Natural killer cell treated with Interleukin-12 subunit alpha and Interleukin-12 subunit beta and Interleukin-15 and Interleukin-18, amount 100 ng/mL, for 72 hours (primary cell): ENCODE measurements at regions not wholly inside any gene's neighbourhood (a gene's known extent, or its start where the extent isn't known, plus 50 kb on each side); places are given as distances from the start of the nearest gene placed in this dataset.

Source experiments
- ATAC-seq, 2 donors: fragments of 150-1000 bp; cut with Tn5 transposase in 1 of 2; sonication (Bioruptor Pico), chemical (Tn5 transposase) in 1 of 2; 2 replicates each; pipeline ENCODE4 v1.10.0; 2021
- DNase-seq: peaks from one replicate; pipeline ENCODE4 v3.0.0; 2022; ENCODE audit warnings: low spot score
- H3K27ac Mint-ChIP-seq, 2 donors: 1 replicate in 1 of 2; 2 replicates in 1 of 2; pipeline ENCODE4 v1.8.0; 2022; ENCODE audit warnings: mixed read lengths in 2 of 2, mild to moderate bottlenecking in 1 of 2, moderate library complexity in 1 of 2
- H3K27me3 Mint-ChIP-seq, 2 donors: 1 replicate in 1 of 2; 2 replicates in 1 of 2; pipeline ENCODE4 v1.8.0; 2022; ENCODE audit warnings: mixed read lengths in 2 of 2
- H3K36me3 Mint-ChIP-seq: one replicate; pipeline ENCODE4 v1.8.0; 2022; ENCODE audit warnings: mixed read lengths
- H3K4me1 Mint-ChIP-seq, 2 donors: 1 replicate in 1 of 2; 2 replicates in 1 of 2; pipeline ENCODE4 v1.8.0; 2022; ENCODE audit warnings: low read depth in 2 of 2, mixed read lengths in 2 of 2, mild to moderate bottlenecking in 1 of 2
- H3K4me3 Mint-ChIP-seq: one replicate; pipeline ENCODE4 v1.8.0; 2022; ENCODE audit warnings: mixed read lengths
- H3K9me3 Mint-ChIP-seq: 2 replicates; pipeline ENCODE4 v1.8.0; 2022; ENCODE audit warnings: mixed read lengths

DNA sequence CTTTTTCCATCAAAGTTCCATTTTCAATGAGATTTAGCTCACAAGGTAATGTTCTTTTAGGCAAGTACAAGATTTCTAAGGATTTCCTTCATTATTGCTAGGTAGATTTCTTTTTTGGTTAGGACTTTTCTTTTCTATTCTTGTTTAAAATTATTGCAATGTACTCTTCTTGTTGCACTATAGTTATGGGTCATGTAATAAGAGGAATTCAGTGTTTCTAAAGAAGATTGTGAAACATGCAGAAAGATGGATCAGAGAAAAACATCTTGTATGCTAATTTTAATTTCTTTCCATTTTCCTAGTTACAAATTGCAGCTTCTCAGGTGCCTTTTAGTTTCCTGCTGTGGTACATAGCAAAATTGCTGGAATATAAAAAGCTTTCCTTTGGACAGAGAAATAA is 56.1 kb downstream of the BTG1 start:
- Mint-ChIP-seq H3K4me1 (peaks cover 0 to 4% of the 10 kb centered on the region in 2 donors), H3K27ac (no peak overlapping the region), H3K4me3 (no peak overlapping the region), H3K36me3 (no peaks in the 10 kb centered on the region), H3K9me3 (no peaks in the 10 kb centered on the region), H3K27me3 (no peaks in the 10 kb centered on the region)
- DNase-seq (no peak), ATAC-seq (no peak)

DNA sequence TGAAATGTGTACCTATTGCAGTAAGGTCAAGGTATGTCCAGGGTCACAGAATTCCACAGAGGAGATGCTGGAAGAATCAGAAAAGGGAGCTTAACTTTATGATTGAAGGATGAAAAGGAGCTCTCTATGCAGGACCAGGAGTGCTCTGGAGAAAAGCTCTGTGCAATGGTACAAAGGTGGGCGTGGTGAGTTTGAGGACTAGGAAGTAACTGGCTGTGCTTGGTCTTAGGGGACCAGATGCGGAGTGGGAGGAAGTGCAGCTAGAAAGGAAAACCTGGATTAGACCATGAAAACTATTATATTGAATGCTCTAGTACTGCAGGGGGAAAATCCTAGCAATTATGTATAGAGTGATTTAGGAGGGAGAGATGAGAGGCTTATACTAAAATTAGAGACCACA is 56.8 kb downstream of the BTG1 start:
- DNase-seq = no peak
- no peaks in the 10 kb centered on the region for H3K4me1 Mint-ChIP-seq
- H3K4me3 Mint-ChIP-seq = no peak overlapping the region
- no peak for ATAC-seq
- H3K9me3 Mint-ChIP-seq = no peaks in the 10 kb centered on the region
- no peaks in the 10 kb centered on the region for H3K27me3 Mint-ChIP-seq
- H3K36me3 Mint-ChIP-seq = no peaks in the 10 kb centered on the region
- H3K27ac Mint-ChIP-seq = no peak overlapping the region

DNA sequence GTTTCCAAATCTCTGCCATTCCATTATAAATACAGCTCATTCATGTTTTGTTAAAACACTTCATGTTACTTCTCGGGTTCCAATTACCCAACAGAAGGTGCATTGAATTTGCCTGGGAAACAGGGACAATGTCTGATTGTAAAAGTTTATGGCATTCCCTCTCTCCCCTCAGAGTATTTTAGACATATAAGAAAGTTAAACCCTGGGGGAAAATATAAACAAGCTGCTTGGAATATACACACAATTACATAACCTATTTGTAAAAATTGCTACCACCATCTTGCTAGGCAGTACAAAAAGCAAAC is 60.0 kb downstream of the BTG1 start:
- Mint-ChIP-seq H3K36me3 (no peaks in the 10 kb centered on the region), H3K4me3 (no peak overlapping the region), H3K27me3 (no peaks in the 10 kb centered on the region), H3K4me1 (peaks cover 0 to 1% of the 10 kb centered on the region in 2 donors), H3K27ac (no peak overlapping the region), H3K9me3 (no peaks in the 10 kb centered on the region)
- ATAC-seq (no peak), DNase-seq (no peak)

DNA sequence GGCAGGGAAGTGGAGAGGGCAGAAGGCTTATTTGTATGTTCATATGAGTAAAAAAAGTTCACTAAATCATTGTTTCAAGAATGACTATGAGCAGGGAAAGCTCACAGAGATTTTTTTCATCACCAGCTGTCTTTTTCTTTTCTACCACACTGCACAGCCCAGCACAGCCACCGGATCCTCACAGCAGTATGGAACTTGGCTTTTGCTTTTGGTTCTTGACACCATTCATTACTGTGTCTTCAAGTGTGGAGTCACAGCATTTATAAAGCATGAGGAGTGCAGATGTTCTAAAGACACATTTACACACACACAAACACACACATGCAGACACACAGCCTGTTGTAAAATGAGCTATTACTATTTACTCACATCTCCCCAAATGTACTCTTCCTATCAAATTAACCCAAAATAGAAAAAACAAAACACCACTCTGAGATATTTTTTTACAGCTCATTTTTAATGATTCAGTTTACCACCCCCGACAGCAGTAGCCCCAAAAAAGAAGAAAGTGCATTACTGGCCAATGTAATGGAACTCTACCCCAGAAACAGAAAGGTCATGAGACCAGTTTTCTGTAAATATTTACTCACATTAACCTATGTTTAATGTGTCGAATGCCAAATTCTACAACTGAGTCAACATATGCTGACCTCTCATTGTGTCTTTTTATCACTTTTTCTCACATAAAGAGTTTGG is 60.5 kb downstream of the BTG1 start:
- Mint-ChIP-seq H3K27me3 (no peaks in the 10 kb centered on the region), H3K4me1 (peaks cover 5 to 6% of the 10 kb centered on the region in 2 donors), H3K27ac (no peak overlapping the region), H3K4me3 (no peak overlapping the region), H3K36me3 (no peaks in the 10 kb centered on the region), H3K9me3 (no peaks in the 10 kb centered on the region)
- ATAC-seq (no peak), DNase-seq (no peak)

DNA sequence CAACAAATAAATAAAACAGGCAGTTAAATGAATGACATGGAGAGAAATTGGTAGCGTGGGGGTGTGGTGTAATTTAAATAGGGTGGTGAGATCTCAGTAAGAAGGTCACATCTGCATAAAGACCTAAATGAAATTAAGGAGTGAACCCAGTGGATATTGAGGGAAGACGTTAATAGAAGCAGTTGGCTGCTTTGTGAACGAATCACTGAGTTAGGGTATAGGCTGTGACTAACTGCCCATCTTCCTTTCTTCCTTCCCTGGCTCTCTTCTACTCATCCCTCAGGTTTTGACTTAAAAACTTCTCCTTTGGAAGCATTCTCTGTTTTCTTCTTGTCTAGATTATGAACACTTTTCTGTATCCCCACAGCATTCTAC is 64.7 kb downstream of the BTG1 start:
- DNase-seq = no peak
- Mint-ChIP-seq H3K4me1 (peaks cover 8 to 10% of the 10 kb centered on the region in 2 donors), H3K4me3 (no peak overlapping the region), H3K27me3 (no peaks in the 10 kb centered on the region), H3K9me3 (no peaks in the 10 kb centered on the region), H3K36me3 (no peaks in the 10 kb centered on the region), H3K27ac (no peak overlapping the region)
- ATAC-seq = no peak

DNA sequence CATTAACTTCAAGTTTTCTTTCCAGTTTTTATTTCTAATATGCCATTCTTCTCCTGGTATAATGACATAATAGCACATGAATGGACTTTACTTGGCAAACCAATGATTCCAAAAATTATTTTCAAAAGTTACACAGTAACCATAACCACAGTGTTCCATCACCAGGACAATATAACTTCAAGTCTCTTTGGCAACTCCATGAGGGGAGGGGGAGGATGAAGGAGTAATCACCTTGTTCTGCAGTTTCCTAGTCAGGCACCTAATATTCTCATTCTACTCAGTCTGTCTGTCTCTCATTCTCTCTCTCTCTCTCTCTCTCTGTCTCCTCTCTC is 66.6 kb downstream of the BTG1 start:
- Mint-ChIP-seq H3K4me1 (peaks cover 8 to 10% of the 10 kb centered on the region in 2 donors), H3K4me3 (no peak overlapping the region), H3K27ac (peak overlapping the region in 1 of 2 donors; percentile 10), H3K36me3 (no peaks in the 10 kb centered on the region), H3K9me3 (no peaks in the 10 kb centered on the region), H3K27me3 (no peaks in the 10 kb centered on the region)
- DNase-seq (no peak), ATAC-seq (no peak)

DNA sequence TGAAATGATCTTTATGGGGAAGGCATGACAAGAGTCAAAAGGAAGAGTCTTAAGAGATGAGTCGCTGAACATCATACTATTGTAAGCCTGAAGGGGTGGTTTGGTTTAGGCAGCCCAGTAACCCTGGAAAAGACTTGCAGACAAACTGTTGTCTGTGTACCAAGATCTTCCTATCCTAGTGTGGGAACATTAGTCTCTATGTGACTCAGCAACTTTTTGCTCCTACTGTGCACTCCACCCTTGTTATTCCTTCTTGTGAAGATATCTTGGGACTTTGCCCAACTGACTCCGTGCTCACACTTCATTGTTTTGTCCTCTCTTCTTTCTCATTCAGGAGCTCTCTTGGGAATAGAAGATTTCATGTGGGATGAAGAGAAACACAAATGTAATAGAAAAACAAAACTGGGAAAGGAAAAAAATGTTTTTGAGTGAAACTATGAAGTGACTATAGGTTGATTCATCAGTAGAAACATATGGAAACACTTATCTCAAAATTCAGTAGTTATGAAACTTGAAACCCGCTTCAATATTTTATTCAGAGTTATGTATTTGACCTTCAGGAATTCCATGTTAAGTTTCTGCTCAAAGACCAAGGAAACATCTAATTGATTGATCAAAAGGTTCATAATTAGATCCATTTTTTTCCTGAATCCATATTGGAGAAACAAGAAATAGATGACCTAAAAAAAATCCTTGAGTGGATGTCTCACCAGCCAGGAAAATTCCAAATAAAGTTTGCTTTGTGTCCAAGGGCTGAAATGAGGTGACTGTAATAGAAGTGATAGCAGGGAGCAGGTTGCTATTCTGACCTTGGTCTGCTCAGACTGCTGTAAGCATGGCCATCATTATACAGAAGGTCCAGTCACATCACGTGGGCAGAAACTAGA is 67.2 kb downstream of the BTG1 start:
- Mint-ChIP-seq H3K4me1 (peaks cover 8 to 10% of the 10 kb centered on the region in 2 donors), H3K27ac (no peak overlapping the region), H3K9me3 (no peaks in the 10 kb centered on the region), H3K4me3 (no peak overlapping the region), H3K36me3 (no peaks in the 10 kb centered on the region), H3K27me3 (no peaks in the 10 kb centered on the region)
- ATAC-seq (no peak), DNase-seq (no peak)

DNA sequence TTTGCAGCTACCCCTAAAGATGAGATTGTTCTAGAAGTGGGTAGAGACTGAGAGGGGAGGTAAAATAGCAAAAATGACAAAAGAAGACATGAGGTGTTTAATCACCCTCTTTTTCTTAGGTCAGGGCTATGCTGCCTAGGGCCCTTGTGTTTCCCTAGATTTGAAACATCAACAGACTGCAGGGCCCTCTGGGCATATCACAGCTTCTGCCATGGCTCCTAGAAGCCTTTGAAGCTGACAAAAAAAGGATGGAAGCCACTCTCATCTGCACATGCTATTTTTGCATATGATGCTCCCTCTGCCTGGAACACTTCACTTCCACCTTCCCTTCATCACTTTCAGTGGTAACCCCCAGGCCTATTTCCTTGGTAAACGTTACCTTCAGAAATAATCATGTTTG is 68.1 kb downstream of the BTG1 start:
- ATAC-seq (no peak), DNase-seq (no peak)
- H3K27ac Mint-ChIP-seq = no peak overlapping the region

DNA sequence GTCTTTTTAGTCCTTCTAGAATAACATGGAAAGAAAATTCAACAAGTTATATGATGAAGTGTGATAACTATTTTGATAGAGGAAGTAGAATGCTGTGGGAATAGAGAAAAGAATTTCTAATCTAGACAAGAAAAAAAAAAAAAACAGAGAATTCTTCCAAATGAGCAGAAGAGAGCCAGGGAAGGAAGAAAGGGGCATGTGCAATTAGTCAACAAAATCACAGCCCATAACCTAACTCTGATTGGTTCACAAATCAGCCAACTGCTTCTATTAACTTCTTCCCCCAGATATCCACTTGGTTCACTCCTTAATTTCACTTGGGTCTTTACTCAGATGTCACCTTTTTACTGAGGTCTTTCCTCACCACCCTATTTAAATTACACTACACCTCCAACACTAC is 69.5 kb downstream of the BTG1 start:
- Mint-ChIP-seq H3K36me3 (no peaks in the 10 kb centered on the region), H3K27ac (no peak overlapping the region), H3K4me3 (no peak overlapping the region), H3K9me3 (no peaks in the 10 kb centered on the region), H3K27me3 (no peaks in the 10 kb centered on the region), H3K4me1 (peaks cover 8 to 10% of the 10 kb centered on the region in 2 donors)
- no peak for DNase-seq
- no peak for ATAC-seq

More for the DNA sequence above, 68.1 kb downstream of the BTG1 start:
- Mint-ChIP-seq H3K27me3 (no peaks in the 10 kb centered on the region), H3K9me3 (no peaks in the 10 kb centered on the region), H3K4me1 (peaks cover 8 to 10% of the 10 kb centered on the region in 2 donors), H3K4me3 (no peak overlapping the region), H3K36me3 (no peaks in the 10 kb centered on the region)

DNA sequence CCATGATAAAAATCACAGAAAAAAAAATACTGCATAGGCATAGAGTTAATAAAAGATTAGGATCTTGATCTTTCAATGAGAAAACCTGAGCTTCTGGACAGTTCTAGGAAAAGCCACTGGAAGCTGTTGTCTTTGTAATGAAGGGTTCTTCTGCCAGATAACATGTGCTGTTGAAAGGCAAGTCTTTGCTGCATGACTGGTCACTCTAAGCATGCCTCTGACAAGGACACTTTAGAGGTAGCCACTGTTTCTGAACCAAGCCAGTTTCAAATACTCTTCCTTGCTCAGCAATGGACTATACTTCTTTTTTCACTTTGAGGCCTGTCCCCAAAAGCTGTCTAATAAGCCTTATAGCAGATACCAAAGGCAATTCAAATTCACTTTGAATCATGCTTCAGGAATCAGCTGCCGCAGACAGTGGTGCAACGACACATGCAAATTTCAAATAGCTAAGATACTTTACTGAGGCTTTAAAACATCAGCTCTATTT is 70.2 kb downstream of the BTG1 start:
- Mint-ChIP-seq H3K4me3 (no peak overlapping the region), H3K9me3 (no peaks in the 10 kb centered on the region), H3K27ac (no peak overlapping the region), H3K4me1 (peaks cover 6 to 7% of the 10 kb centered on the region in 2 donors), H3K27me3 (no peaks in the 10 kb centered on the region), H3K36me3 (no peaks in the 10 kb centered on the region)
- DNase-seq (no peak), ATAC-seq (no peak)

DNA sequence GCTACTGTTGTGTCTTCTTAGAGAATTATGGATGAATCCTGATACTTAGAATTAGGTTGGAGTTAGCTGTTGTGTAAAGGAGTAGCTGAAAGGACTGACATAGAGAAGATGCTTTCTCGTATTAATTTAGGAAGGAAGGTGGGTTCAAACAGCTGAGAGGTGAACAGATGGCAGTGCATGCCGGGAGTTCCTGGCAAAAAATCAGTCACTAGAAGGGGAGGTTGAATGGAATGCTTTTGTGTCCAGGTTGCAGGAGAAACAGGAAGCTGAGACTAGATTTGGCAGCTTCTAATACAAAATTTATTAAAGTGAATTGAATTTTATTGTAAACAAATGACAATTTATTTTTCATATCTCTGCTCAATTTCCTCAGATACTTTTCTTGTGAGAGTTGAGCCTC is 70.8 kb downstream of the BTG1 start:
- H3K9me3 Mint-ChIP-seq = peaks cover 3% of the 10 kb centered on the region
- H3K36me3 Mint-ChIP-seq = no peaks in the 10 kb centered on the region
- DNase-seq (no peak), ATAC-seq (no peak)
- H3K4me3 Mint-ChIP-seq = no peak overlapping the region
- H3K27ac Mint-ChIP-seq = no peak overlapping the region
- no peaks in the 10 kb centered on the region for H3K27me3 Mint-ChIP-seq
- H3K4me1 Mint-ChIP-seq = peaks cover 2 to 5% of the 10 kb centered on the region in 2 donors

DNA sequence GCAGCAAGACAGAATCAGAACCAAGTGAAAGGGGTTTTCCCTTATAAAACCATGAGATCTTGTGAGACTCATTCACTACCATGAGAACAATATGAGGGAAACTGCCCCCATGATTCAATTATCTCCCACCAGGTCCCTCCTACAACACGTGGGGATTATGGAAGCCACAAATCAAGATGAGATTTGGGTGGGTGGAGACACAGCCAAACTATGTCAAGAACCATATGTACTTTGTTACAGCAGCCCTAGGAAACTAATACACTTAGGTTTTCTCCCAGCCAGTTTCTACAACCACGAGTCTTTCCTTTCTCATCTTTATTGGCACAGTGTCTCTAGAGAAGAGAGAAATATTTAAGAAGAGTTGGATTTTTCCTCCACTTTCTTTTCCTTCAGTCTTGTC is 72.6 kb downstream of the BTG1 start:
- no peak for ATAC-seq
- H3K27ac Mint-ChIP-seq = no peak overlapping the region
- H3K9me3 Mint-ChIP-seq = peaks cover 3% of the 10 kb centered on the region
- peaks cover 3 to 4% of the 10 kb centered on the region in 2 donors for H3K4me1 Mint-ChIP-seq
- H3K36me3 Mint-ChIP-seq = no peaks in the 10 kb centered on the region
- no peak overlapping the region for H3K4me3 Mint-ChIP-seq
- no peak for DNase-seq
- H3K27me3 Mint-ChIP-seq = no peaks in the 10 kb centered on the region

DNA sequence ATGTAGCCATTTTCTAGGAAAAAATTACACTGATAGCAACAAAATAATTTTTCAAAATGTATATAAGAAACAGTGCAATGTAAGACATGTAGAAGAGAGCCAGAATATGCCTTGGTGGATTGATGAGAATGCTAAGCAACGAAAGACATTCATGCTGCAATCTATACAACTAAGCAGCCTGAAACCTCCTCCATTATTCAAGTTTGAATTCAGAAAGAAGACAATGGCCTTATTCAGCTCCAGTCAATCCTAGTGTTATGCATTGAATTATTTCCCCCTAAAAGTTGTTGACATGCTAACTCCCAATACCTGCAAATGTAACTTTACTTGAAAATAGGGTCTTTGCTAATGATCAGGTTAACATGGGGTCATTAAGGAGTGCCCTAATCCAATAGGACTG is 73.5 kb downstream of the BTG1 start:
- Mint-ChIP-seq H3K9me3 (peaks cover 3% of the 10 kb centered on the region), H3K36me3 (no peaks in the 10 kb centered on the region), H3K27me3 (no peaks in the 10 kb centered on the region), H3K4me3 (no peak overlapping the region), H3K4me1 (peaks cover 3 to 4% of the 10 kb centered on the region in 2 donors), H3K27ac (no peak overlapping the region)
- DNase-seq (no peak), ATAC-seq (no peak)

DNA sequence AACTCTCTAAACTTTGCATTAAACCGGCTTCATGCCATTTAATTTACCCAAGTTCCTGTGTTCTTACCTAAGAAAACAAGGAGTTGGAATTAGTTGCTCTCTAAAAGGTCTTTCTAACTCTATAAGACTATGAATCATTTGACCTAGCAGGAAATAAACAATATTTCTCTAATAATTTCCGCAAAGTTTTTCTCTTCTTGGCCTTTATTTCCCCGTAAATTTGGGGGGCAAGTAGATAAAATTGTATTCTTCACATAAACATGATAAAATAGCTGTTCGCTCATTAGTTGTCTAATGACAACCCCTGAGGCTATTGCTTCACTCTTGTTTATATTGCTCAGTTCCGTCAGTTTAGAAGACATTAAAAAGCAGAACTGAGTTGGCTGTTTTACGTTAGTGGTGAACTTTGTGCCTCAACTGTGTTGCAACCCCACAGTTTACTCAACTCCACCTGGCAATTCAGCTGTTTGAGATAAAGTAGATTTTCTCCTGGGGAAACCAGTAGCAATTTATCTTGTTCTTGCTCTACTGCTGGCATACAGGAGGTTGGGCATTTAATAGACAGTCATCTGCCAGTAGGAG is 74.7 kb downstream of the BTG1 start:
- Mint-ChIP-seq H3K4me3 (no peak overlapping the region), H3K9me3 (peaks cover 3% of the 10 kb centered on the region), H3K4me1 (peaks cover 3 to 4% of the 10 kb centered on the region in 2 donors), H3K36me3 (no peaks in the 10 kb centered on the region), H3K27ac (no peak overlapping the region), H3K27me3 (no peaks in the 10 kb centered on the region)
- DNase-seq (no peak), ATAC-seq (no peak)
